SK-N-SH treated with all-trans-retinoic acid at 6 μM for 48 hours (cell line): ENCODE measurements at regions not wholly inside any gene's neighbourhood (a gene's known extent, or its start where the extent isn't known, plus 50 kb on each side); places are given as distances from the start of the nearest gene placed in this dataset.

Experiments used
- ATAC-seq: fragments of 200-7000 bp; cut with Tn5 transposase; 3 replicates; pipeline ENCODE4 v1.9.1; 2020; ENCODE audit warnings: mild to moderate bottlenecking, moderate library complexity
- ARNTL ChIP-seq: fragments of 450-650 bp; formaldehyde crosslinking; IDR thresholded peaks from 2 replicates; pipeline ENCODE4 v1.5.0; 2020; ENCODE audit warnings: low read depth, mild to moderate bottlenecking, moderate library complexity, borderline replicate concordance
- BACH2 ChIP-seq: fragments of 250-450 bp; sonication (Bioruptor Pico); IDR thresholded peaks from 2 replicates; pipeline ENCODE4 v1.9.0; 2021; ENCODE audit warnings: mild to moderate bottlenecking, borderline replicate concordance
- CREB5 ChIP-seq: fragments of 250-450 bp; sonication (Bioruptor Pico); IDR thresholded peaks from 2 replicates; pipeline ENCODE4 v1.5.1; 2020; ENCODE audit warnings: low read depth, mild to moderate bottlenecking, moderate library complexity
- CSDC2 ChIP-seq: fragments of 250-450 bp; sonication (Bioruptor Pico); IDR thresholded peaks from 2 replicates; pipeline ENCODE4 v1.5.0; 2020; ENCODE audit warnings: mild to moderate bottlenecking, moderate library complexity
- CSRNP3 ChIP-seq: fragments of 250-450 bp; sonication (Bioruptor Pico); IDR thresholded peaks from 2 replicates; pipeline ENCODE4 v1.5.1; 2021; ENCODE audit warnings: mild to moderate bottlenecking, moderate library complexity
- ESRRG ChIP-seq: fragments of 250-450 bp; sonication (Bioruptor Pico); IDR thresholded peaks from 2 replicates; pipeline ENCODE4 v1.6.1; 2021; ENCODE audit warnings: mild to moderate bottlenecking
- GLIS3 ChIP-seq: fragments of 250-450 bp; sonication (Bioruptor Pico); IDR thresholded peaks from 2 replicates; pipeline ENCODE4 v1.5.0; 2020; ENCODE audit warnings: mild to moderate bottlenecking, moderate library complexity
- ISL1 ChIP-seq: fragments of 250-450 bp; sonication (Bioruptor Pico); IDR thresholded peaks from 2 replicates; pipeline ENCODE4 v2.1.2; 2022; ENCODE audit warnings: mild to moderate bottlenecking, moderate library complexity
- OSR1 ChIP-seq: fragments of 250-450 bp; sonication (Bioruptor Pico); IDR thresholded peaks from 2 replicates; pipeline ENCODE4 v1.8.0; 2022; ENCODE audit warnings: moderate library complexity, mild to moderate bottlenecking, inconsistent platforms
- POU6F1 ChIP-seq: fragments of 250-450 bp; sonication (Bioruptor Pico); IDR thresholded peaks from 2 replicates; pipeline ENCODE4 v1.8.0; 2021; ENCODE audit warnings: low read depth, mild to moderate bottlenecking, moderate library complexity, borderline replicate concordance
- PPARA ChIP-seq: fragments of 250-450 bp; sonication (Bioruptor Pico); IDR thresholded peaks from 2 replicates; pipeline ENCODE4 v1.5.0; 2020; ENCODE audit warnings: mild to moderate bottlenecking, borderline replicate concordance
- RARB ChIP-seq: fragments of 250-450 bp; sonication (Bioruptor Pico); IDR thresholded peaks from 2 replicates; pipeline ENCODE4 v1.8.0; 2021; ENCODE audit warnings: mild to moderate bottlenecking, moderate library complexity
- SNAI2 ChIP-seq: fragments of 250-450 bp; sonication (Bioruptor Pico); IDR thresholded peaks from 2 replicates; pipeline ENCODE4 v1.5.0; 2020; ENCODE audit warnings: mild to moderate bottlenecking, moderate library complexity
- TCF4 ChIP-seq: fragments of 250-450 bp; sonication (Bioruptor Pico); IDR thresholded peaks from 2 replicates; pipeline ENCODE4 v1.8.0; 2021; ENCODE audit warnings: mild to moderate bottlenecking, moderate library complexity, borderline replicate concordance
- TOX ChIP-seq: fragments of 250-450 bp; sonication (Bioruptor Pico); IDR thresholded peaks from 2 replicates; pipeline ENCODE4 v1.8.0; 2021; ENCODE audit warnings: mild to moderate bottlenecking, moderate library complexity, borderline replicate concordance
- ZC3H10 ChIP-seq: fragments of 250-450 bp; sonication (Bioruptor Pico); IDR thresholded peaks from 2 replicates; pipeline ENCODE4 v1.5.1; 2021; ENCODE audit warnings: mild to moderate bottlenecking, moderate library complexity
- ZFP3 ChIP-seq: fragments of 250-450 bp; sonication (Bioruptor Pico); IDR thresholded peaks from 2 replicates; pipeline ENCODE4 v1.5.0; 2020; ENCODE audit warnings: mild to moderate bottlenecking, moderate library complexity
- ZFP30 ChIP-seq: fragments of 450-650 bp; formaldehyde crosslinking; IDR thresholded peaks from 2 replicates; pipeline ENCODE4 v1.5.0; 2022; ENCODE audit warnings: mild to moderate bottlenecking, moderate library complexity
- ZNF565 ChIP-seq: fragments of 450-650 bp; formaldehyde crosslinking; conservative IDR thresholded peaks from 2 replicates; pipeline ENCODE4 v1.5.0; 2020; ENCODE audit warnings: low read depth, mild to moderate bottlenecking, moderate library complexity

GRCh38 chr3:34376691-34377090 lies 578.3 kb downstream of the PDCD6IP start:
- TF ChIP-seq ZFP3 (CRISPR knock-in tag) = no peak
- TF ChIP-seq POU6F1 (CRISPR knock-in tag) = no peak
- TF ChIP-seq SNAI2 = no peak
- TF ChIP-seq ESRRG = no peak
- TF ChIP-seq OSR1 = no peak
- TF ChIP-seq, all 23 proteins: peak for 0

GRCh38 chr3:34377961-34378360 lies 579.5 kb downstream of the PDCD6IP start:
- ATAC-seq = no peak
- TF ChIP-seq ZFP30 (CRISPR knock-in tag) (no peak), TCF4 (CRISPR knock-in tag) (no peak), POU6F1 (CRISPR knock-in tag) (no peak), ZFP3 (CRISPR knock-in tag) (no peak), CREB5 (CRISPR knock-in tag) (no peak), RARB (CRISPR knock-in tag) (no peak), CSDC2 (CRISPR knock-in tag) (no peak), ISL1 (CRISPR knock-in tag) (no peak), PPARA (CRISPR knock-in tag) (no peak)
- TF ChIP-seq, all 23 proteins: peak for 0

More at GRCh38 chr3:34376691-34377090, 578.3 kb downstream of the PDCD6IP start:
- ATAC-seq = no peak

- ATAC-seq = no peak
- no peak for TF ChIP-seq ESRRG
- TF ChIP-seq GLIS3 (CRISPR knock-in tag) = no peak
- no peak for TF ChIP-seq ISL1 (CRISPR knock-in tag)
- no peak for TF ChIP-seq CSDC2 (CRISPR knock-in tag)
- no peak for TF ChIP-seq ARNTL (CRISPR knock-in tag)
- TF ChIP-seq CSRNP3 (CRISPR knock-in tag) = no peak
- no peak for TF ChIP-seq ZFP30 (CRISPR knock-in tag)
- TF ChIP-seq ZC3H10 (CRISPR knock-in tag) = no peak
- no peak for TF ChIP-seq POU6F1 (CRISPR knock-in tag)
- no peak for TF ChIP-seq OSR1
- no peak for TF ChIP-seq TCF4 (CRISPR knock-in tag)
- TF ChIP-seq BACH2 (CRISPR knock-in tag) = no peak
- no peak for TF ChIP-seq RARB (CRISPR knock-in tag)
- no peak for TF ChIP-seq SNAI2
- no peak for TF ChIP-seq ZFP3 (CRISPR knock-in tag)
- no peak for TF ChIP-seq CREB5 (CRISPR knock-in tag)
- no peak for TF ChIP-seq ZNF565 (CRISPR knock-in tag)
- TF ChIP-seq TOX (CRISPR knock-in tag) = no peak
These were observed 582.8 kb downstream of the PDCD6IP start for GRCh38 chr3:34381243-34381642.
